KMS-11 (cell line): ENCODE measurements at regions not wholly inside any gene's neighbourhood (a gene's known extent, or its start where the extent isn't known, plus 50 kb on each side); places are given as distances from the start of the nearest gene placed in this dataset.

Experiments used
- H2AFZ ChIP-seq: fragments of 200-600 bp; sonication (generic); 2 replicates; pipeline ENCODE4 v1.6.1; 2016; ENCODE audit warnings: antibody characterized with exemption, mixed run types, low read depth
- H3K27ac ChIP-seq: fragments of 200-600 bp; sonication (generic); 2 replicates; pipeline ENCODE4 v1.6.1; 2016; ENCODE audit warnings: mild to moderate bottlenecking, mixed run types
- H3K27me3 ChIP-seq: fragments of 200-600 bp; sonication (generic); 2 replicates; pipeline ENCODE4 v1.6.1; 2017; ENCODE audit warnings: mild to moderate bottlenecking, low read depth, mixed run types, moderate library complexity; ENCODE audit not compliant: insufficient read depth
- H3K36me3 ChIP-seq: fragments of 200-600 bp; sonication (generic); 2 replicates; pipeline ENCODE4 v1.6.1; 2017; ENCODE audit warnings: mild to moderate bottlenecking, mixed run types; ENCODE audit not compliant: insufficient read depth
- H3K4me1 ChIP-seq: fragments of 200-600 bp; sonication (generic); 2 replicates; pipeline ENCODE4 v1.6.1; 2016; ENCODE audit warnings: mild to moderate bottlenecking, low read depth, mixed run types; ENCODE audit not compliant: poor library complexity, severe bottlenecking
- H3K4me2 ChIP-seq: fragments of 200-600 bp; sonication (generic); 2 replicates; pipeline ENCODE4 v1.7.0; 2016; ENCODE audit warnings: mild to moderate bottlenecking, mixed run types
- H3K4me3 ChIP-seq: fragments of 200-600 bp; sonication (generic); IDR thresholded peaks from 2 replicates; pipeline ENCODE4 v1.6.1; 2017; ENCODE audit warnings: low read depth, low read length, mixed read lengths; ENCODE audit not compliant: insufficient read depth
- H3K79me2 ChIP-seq: fragments of 200-600 bp; sonication (generic); 2 replicates; pipeline ENCODE4 v1.6.1; 2016; ENCODE audit warnings: low read depth, mixed run types; ENCODE audit not compliant: insufficient read depth
- H3K9ac ChIP-seq: fragments of 200-600 bp; sonication (generic); 2 replicates; pipeline ENCODE4 v1.6.1; 2016; ENCODE audit warnings: mild to moderate bottlenecking, mixed run types
- H4K20me1 ChIP-seq: fragments of 200-600 bp; sonication (generic); 2 replicates; pipeline ENCODE4 v1.6.1; 2016; ENCODE audit warnings: mild to moderate bottlenecking, mixed run types; ENCODE audit not compliant: insufficient read depth
- TF ChIP-seq, protein P1 (sequence below): fragments of 200-600 bp; sonication (generic); conservative IDR thresholded peaks from 2 replicates; pipeline ENCODE4 v1.6.1; 2017; ENCODE audit warnings: low read depth, mild to moderate bottlenecking, antibody characterized with exemption, low read length, moderate library complexity, mixed read lengths

DNA sequence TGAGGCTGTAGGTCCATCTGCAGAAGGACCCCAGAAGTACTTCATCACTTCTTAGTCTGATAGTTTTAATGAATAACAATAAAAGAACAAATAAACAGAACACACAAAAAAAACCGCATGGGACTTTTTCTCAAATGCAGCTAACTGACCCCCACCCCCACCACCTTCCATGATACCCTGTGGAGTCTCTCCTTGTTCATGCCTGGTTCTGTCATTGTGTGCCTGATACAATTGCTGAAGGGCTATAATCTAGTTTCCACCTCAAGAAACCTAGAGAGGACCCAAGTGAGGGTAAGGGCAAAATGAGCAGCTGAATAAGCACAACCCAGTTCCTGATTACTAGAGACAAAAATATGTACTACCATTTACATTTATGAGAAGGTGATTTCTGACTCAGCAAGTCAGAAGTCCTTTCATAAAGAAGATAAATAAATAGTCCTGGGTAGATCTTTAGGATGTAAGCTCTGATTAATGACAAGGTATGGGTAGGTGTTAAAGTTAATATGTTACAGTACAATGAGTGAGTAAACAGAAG is 155.1 kb downstream of the TMA16 start:
- Histone ChIP-seq H3K4me3 (no peak overlapping the region), H2AFZ (no peak overlapping the region), H4K20me1 (no peaks in the 10 kb centered on the region), H3K9ac (no peak overlapping the region), H3K4me1 (no peaks in the 10 kb centered on the region), H3K4me2 (no peak overlapping the region), H3K27me3 (no peaks in the 10 kb centered on the region), H3K36me3 (no peaks in the 10 kb centered on the region; the same call in 1 of the 2 replicates), H3K27ac (no peak overlapping the region), H3K79me2 (no peaks in the 10 kb centered on the region)
- TF ChIP-seq, protein P1, sequence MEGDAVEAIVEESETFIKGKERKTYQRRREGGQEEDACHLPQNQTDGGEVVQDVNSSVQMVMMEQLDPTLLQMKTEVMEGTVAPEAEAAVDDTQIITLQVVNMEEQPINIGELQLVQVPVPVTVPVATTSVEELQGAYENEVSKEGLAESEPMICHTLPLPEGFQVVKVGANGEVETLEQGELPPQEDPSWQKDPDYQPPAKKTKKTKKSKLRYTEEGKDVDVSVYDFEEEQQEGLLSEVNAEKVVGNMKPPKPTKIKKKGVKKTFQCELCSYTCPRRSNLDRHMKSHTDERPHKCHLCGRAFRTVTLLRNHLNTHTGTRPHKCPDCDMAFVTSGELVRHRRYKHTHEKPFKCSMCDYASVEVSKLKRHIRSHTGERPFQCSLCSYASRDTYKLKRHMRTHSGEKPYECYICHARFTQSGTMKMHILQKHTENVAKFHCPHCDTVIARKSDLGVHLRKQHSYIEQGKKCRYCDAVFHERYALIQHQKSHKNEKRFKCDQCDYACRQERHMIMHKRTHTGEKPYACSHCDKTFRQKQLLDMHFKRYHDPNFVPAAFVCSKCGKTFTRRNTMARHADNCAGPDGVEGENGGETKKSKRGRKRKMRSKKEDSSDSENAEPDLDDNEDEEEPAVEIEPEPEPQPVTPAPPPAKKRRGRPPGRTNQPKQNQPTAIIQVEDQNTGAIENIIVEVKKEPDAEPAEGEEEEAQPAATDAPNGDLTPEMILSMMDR, result no peak

DNA sequence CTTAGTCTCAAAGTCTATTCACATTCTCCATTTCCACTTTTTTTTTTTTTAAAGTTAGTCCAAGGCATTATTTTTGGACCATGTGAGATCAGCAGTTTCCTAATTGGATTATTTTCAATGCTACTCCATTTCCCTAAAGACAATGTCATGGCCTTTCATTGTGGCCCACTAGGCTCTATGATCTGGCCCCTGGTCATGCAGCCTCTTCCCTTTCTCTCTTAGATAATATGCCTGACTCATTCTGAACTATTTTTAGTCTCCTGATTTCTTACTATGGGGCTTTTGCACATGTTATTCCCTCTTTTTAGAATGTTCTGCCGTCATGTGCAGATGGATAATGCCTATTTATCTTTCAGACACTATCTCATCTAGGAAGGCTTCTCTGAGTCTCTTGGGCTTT is 157.3 kb downstream of the TMA16 start:
- no peaks in the 10 kb centered on the region for H3K27me3 ChIP-seq
- no peak overlapping the region for H3K9ac ChIP-seq
- no peak overlapping the region for H3K4me2 ChIP-seq
- no peaks in the 10 kb centered on the region; the same call in 1 of the 2 replicates for H3K36me3 ChIP-seq
- H3K27ac ChIP-seq, result no peak overlapping the region
- H3K4me1 ChIP-seq, result no peaks in the 10 kb centered on the region
- TF ChIP-seq, protein P1, result no peak
- no peaks in the 10 kb centered on the region for H3K79me2 ChIP-seq
- no peak overlapping the region for H3K4me3 ChIP-seq
- no peak overlapping the region for H2AFZ ChIP-seq
- no peaks in the 10 kb centered on the region for H4K20me1 ChIP-seq

- Histone ChIP-seq H3K4me1 (no peaks in the 10 kb centered on the region), H3K9ac (no peak overlapping the region), H3K27ac (no peak overlapping the region), H3K4me3 (no peak overlapping the region), H3K4me2 (no peak overlapping the region), H2AFZ (no peak overlapping the region), H3K27me3 (no peaks in the 10 kb centered on the region), H4K20me1 (no peaks in the 10 kb centered on the region), H3K79me2 (no peaks in the 10 kb centered on the region), H3K36me3 (no peaks in the 10 kb centered on the region; the same call in 1 of the 2 replicates)
- TF ChIP-seq, protein P1, result no peak
Measured at GRCh38 chr4:163654621-163655020, 160.1 kb downstream of the TMA16 start.

DNA sequence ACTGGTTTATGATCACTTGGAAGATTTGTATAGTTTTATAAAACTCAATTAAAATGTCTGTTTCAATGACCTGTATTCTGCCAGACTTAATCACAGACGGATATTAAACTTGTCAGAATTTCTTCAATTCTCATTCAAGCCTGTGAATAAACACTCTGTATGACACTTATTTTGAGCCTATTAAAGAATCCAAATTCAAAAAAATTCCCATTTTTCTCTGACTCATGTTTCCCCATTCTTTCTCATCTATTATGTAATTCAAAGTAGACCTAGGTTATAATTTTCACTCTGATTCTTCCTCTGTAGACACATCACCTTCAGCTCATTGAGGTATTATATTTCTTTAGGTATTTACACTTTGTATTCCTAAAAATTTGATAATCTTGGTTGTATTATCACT is 166.1 kb downstream of the TMA16 start:
- Histone ChIP-seq H2AFZ (no peak overlapping the region), H3K4me2 (no peak overlapping the region)

More for the DNA sequence above, 166.1 kb downstream of the TMA16 start:
- no peak overlapping the region for H3K9ac ChIP-seq
- peaks cover 8% of the 10 kb centered on the region for H3K4me1 ChIP-seq
- no peaks in the 10 kb centered on the region for H3K79me2 ChIP-seq
- no peak overlapping the region for H3K27ac ChIP-seq
- no peaks in the 10 kb centered on the region for H4K20me1 ChIP-seq
- TF ChIP-seq, protein P1, result no peak
- no peaks in the 10 kb centered on the region for H3K27me3 ChIP-seq
- H3K4me3 ChIP-seq, result no peak overlapping the region
- no peaks in the 10 kb centered on the region for H3K36me3 ChIP-seq
